GM19025 (cell line): ENCODE measurements at regions not wholly inside any gene's neighbourhood (a gene's known extent, or its start where the extent isn't known, plus 50 kb on each side); places are given as distances from the start of the nearest gene placed in this dataset.
"Not testable (repeated sequence)": the region's sequence is repeated elsewhere in the genome, so short reads cannot be mapped to it uniquely, and the experiment has no call there.

Source experiments
- ATAC-seq: cut with Tn5 transposase; IDR thresholded peaks from one replicate; pipeline ENCODE4 v1.9.1; 2021; ENCODE audit warnings: mild to moderate bottlenecking, low read depth, moderate library complexity; ENCODE audit not compliant: unreplicated experiment

DNA sequence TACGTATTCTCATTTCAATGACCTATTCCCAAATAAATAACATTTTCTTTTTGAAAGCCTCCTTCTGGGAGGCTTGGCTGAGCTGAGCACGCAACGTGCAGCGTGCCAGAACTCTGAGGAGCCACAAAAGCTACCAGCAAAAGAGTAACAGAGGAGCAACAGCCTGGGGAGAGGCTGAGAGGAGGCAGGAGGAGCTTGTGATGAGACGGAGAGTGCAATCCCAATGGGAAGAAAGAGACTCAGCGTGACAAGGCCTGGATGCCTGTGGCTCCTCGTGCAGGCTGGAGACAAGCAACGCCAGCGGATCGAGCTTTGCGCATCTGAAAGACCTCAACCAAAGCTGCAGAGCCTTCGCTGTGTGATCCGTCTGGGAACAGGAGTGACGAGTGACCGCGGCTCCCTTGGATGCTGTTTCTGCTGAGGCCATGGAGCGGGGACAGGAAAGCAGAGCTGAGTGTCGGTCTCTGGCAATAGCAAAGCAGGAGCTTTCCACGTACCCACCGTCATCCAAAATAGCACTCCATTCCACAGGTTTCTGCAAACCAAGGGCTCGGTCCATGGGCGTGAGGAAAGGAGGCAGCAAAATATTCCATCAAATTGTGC lies 171.7 kb upstream of the PFKP start:
- ATAC-seq = no peak

DNA sequence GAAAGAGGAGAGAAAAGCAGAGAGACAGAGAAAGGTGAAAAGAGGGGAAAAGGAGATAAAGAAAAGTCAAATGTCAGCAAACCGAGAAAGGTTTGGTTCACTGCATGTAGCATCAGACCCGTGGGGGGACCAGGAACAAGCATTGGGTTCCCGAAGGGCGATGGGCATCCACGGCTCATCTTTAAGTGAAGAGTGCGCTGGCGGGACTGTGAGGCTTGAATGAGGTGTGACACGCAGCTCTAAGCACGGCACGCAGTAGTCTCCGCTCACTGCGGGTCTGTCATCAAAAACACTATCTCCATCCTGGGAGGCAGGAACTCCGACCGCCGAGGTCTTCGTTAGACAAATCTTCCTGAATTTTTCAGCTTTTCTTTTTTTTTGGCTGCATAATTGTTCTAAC lies 173.4 kb upstream of the PFKP start:
- no peak for ATAC-seq

DNA sequence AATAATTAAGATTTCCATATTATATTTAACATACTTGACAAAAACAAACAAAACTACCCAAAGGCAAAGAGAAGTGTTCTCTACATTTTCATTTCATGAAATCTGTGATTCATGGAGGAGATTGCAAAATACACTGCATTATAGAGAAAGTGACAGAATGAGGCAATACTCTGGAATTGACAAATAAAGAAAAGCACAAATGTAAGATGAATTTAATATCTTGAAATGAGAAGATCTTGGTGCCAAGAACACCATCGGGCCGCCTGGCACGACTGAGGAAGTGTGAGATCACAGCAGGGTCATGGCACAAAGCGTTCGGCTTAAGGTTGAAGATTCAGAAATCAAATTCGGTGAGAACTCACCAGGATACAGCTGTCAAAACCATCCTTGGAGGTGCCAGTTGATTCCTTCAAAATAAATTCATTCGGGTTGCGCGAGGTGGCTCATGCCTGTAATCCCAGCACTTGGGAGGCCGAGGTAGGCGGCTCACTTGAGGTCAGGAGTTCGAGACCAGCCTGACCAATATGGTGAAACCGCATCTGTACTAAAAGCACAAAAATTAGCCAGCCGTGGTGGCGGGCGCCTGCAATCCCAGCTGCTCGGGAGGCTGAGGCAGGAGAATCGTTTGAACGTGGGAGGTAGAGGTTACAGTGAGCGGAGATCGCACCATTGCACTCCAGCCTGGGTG lies 174.0 kb upstream of the PFKP start:
- no peak for ATAC-seq

DNA sequence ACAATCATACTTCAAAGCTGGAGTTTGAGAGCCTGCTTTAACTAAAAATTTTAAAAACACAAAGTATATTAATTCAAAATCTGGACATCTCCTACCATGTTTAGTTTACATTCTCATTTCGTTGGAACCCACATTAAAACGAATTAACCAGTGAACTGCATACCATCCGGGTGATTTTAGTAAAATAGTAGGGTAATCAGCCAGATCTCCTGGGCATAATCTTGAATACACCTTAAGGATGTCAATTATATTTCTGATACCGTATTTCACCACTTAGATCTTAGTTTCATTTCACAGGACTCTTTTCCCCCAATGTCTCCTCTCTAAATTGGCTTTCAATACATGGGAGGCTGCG lies 175.6 kb upstream of the PFKP start:
- no peak for ATAC-seq

DNA sequence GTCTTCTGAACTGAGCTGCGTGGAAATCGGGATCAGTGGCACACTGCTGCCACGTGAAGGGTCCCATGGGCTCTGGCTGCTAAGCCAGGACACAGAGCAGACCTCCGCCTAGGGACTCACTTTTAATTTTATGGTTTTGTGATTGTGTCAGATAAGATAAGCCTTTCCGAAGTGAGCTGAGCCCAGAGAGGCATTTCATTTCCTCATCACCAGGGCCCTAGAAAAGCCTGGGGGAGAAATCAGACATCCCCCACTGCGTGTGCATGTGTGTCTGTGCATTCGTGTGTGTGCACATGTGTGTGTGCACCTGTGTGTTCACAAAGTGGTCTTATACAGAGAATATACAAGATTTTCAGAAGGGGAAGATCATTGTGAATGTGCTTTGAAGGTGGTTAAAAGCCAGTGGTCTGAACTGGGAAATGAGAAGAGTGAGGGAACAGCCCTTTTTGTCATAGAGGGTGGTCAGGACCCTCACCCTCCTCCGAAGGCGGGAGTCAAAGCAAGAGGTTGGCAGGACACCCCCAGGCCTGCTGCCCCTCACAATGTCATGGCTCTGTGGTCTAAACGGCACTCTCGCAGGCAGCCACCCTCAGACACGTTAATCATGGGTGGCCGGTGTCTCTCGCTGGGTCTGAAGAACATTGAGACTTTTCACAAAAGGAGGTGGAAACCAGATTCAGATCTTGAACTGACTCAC lies 176.1 kb upstream of the PFKP start:
- ATAC-seq = no peak

DNA sequence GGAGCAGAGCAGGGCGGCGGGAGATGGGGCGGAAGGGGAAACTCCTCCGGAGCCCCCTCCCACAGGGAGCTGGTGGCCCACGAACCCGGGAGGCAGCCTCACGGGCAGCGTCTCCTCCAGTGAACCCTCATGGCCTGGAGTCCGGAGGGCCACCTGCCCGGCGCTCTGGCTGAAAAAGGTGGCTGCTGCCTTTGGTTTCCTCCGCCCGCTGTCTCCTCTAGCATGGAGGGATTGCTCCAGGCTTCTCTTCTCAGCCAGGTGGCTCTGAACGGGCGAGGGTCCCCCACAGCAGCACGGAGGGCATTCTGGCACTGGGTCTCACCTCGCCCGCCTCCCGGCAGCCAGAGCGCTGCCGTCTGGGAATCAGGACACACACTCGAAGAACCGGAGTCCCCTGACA lies 177.3 kb upstream of the PFKP start:
- ATAC-seq = no peak

DNA sequence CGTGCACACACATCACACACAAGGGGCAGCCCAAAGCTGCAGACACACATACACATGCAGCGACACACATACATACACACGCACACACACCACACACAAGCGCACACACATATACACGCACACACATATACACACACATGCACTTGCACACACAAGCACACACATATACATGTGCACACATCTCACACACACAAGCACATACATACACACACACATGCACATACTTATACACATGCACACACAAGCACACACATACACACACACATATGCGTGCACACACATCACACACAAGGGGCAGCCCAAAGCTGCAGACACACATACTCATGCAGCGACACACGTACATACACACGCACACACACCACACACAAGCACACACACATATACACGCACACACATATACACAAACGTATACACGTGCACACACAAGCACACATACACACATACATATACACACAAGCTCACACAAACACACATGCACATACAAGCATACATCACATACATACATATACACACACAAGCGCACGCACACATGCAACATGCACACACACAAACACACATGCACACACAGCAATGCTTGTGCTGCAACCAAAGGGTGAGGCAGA lies 178.8 kb upstream of the PFKP start:
- ATAC-seq = no peak

GRCh38 chr10:2887391-2888070 lies 179.8 kb upstream of the PFKP start:
- ATAC-seq = no peak

DNA sequence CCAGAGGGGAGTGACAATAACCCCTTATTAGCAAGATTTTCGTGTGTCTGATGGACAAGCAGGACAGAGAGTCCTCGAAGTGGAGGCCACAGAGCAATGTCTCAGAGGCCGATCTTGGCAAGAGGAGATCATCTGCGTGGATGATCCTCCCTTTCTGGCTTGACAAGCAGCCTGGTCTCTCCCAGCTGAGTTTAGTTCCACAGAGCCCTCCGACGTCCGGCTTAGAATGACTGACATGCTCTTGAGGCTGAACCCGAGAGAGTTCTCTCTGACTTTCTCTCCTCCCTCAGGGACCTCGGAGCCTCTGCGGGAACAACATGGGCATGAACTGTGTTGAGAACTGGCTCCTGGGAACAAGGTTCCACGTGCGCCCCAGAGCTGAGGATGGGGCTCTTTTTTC lies 180.7 kb upstream of the PFKP start:
- ATAC-seq = no peak

DNA sequence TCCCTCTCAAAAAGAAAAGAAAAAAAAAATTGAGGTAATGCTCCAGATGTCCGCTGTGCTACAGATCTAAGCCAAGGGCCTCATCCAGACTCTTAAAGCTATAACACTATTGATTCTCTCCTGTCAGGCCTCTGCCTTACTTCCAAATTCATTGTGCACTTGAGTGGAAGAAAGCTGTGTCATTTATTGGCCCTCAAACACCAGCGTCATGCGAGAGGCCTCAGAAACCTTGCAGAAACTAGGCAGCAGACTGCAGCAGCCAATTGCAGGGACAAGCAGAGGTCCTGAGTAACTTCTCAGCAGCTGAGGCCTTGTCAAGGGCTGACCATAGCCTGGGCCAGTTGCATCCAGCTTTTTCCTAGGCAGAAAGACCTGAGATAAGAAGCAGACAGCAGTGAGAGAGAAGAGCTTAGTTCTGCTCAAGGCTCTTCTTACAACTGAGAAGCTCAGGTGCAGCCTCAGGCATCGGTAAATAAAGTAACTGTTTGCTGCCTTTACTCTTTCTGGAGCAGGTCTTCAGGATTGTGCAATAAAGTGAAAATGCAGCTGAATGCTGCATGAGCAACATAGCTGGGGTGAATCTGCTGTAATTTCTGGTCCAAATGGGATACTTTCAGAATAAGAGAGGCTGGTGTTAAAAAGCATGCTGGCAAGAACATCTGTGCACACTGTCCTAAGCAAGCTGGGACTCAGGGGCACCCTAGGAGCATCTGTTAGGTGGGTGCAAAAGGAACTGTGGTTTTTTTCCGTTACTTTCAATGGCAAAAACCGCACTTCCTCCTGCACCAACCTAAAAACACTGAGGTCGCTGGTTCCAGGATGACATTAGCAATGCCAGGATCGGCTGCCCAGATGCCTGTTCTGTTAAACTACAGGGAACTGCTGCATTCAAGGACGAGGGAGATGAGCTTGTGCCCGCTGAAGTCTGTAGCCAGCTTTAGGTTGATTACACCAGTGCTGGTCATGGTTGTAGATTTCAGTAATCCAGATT lies 181.8 kb upstream of the PFKP start:
- no peak for ATAC-seq

DNA sequence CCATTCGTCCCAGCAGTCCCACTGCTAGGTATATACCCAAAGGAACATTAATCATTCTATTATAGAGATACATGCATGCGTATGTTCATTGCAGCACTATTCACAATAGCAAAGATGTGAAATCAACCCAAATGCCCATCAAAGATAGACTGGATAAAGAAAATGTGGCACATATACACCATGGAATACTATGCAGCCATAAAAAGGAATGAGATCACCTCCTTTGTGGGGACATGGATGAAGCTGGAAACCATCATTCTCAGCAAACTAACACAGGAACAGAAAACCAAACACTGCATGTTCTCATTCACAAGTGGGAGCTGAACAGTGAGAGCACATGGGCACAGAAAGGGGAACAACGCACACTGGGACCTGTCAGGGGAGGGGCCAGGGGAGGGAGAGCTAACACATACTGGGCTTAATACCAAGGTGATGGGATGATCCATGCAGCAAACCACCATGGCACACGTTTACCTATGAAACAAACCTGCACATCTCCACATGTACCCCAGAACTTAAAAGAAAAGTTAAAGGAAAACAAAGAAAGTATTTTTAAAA lies 183.3 kb upstream of the PFKP start:
- not testable (repeated sequence) for ATAC-seq

DNA sequence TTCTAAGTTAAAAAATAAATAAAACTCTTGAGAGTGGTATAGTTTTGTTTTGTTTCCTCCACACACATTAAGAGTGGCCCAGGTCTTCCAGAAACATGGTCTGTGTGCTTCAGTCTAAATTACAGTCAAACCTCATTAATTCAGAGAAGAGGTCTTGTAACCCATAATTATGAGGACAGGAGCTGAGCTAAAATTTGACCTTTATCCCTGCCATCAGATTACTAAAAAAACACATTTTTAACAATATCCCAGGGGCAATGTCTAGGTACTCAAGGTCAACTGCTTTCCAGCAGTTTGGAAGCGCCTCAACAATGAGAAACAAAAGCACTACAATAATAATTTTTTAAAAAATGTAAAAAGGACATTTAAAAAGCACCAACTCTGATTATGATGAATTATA lies 184.1 kb upstream of the PFKP start:
- ATAC-seq = no peak

GRCh38 chr10:2882628-2883027 lies 184.7 kb upstream of the PFKP start:
- ATAC-seq = no peak

DNA sequence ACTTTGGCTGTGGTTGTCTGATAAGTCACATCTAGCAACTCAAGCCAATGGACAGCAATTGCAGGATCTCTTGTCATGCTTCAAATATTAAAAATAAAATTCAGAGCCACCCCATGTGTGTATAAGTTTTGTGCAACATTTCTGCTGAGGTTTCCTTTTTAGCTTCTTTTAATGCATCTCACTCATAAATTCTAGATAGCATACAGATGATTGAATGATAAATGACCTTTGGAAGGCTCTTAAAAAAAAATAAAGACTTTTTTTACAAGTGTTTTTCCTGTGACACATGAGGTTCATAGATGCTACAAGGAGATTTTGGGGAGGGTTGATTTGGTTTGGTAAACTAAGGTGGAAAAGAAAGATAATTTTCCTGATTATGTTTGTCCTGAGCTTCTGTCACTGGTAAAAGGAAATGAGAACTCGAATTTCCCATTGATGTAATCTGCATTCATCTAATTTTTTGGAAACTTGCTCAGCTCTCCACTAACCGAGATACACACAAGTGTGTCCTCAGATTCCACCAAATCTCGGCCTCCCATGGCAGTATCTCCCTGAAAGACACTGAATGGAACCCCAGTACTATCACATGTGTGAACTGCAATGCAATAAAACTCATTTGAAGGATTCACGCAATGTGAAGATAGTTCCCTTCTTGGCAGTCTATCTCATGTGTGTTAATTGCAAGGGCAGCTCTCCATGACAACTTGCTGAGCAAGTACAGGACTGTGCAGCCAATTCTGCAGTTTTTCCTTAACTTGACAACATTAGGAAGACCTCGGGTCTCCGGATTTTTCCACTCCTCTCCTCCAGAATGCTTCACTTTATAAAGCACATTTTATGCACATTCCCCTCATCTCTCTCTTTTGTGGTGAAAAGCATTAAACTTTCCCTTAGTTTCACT lies 185.4 kb upstream of the PFKP start:
- no peak for ATAC-seq

DNA sequence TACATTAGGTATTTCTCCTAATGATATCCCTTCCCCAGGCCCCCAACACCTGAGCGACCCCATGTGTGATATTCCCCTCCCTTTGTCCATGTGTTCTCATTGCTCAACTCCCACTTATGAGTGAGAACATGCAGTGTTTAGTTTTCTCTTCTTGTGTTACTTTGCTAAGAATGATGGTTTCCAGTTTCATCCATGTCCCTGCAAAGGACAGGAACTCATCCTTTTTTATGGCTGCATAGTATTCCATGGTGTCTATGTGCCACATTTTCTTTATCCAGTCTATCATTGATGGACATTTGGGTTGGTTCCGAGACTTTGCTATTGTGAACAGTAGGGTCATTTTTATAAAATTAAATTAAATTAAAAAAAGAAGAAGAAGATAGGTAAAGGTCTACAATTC lies 187.3 kb upstream of the PFKP start:
- not testable (repeated sequence) for ATAC-seq

- ATAC-seq = no peak
These were observed 188.5 kb upstream of the PFKP start for GRCh38 chr10:2878818-2879217.

DNA sequence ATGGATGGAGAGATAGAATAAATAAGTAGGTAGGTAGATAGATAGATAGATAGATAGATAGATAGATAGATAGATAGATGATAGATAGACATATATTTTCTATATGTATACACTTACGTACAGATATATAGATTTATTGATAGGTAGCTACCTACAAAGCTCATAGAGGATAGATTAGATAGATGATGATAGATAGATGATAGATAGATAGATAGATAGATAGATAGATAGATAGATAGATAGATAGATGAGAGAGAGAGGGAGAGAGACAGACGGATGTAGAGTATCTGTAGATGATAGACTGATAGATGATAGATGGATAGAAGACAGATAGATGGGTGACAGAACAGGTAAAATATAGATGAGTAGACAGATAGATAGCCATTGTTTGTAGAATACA lies 191.3 kb upstream of the PFKP start:
- no peak for ATAC-seq

DNA sequence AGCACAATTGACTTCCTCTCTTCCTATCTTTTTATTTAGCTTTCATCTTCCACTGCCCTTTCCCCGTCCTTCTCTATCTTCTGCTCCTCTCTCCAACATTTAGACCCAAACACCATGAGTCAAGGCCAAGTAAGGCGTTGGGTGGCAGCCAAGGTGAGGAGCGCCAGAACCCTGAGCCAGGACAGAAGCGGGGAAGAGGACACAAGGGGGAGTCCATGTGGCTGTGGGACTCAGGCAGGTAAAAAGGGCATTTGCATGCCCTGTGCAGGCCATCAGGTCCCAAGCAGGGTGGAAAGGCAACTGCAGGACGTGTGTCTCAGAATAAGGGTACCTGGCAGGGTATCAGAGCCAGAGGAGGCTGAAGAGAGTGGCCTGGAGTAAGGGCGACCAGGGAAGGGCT lies 192.4 kb upstream of the PFKP start:
- no peak for ATAC-seq

GRCh38 chr10:2873769-2874168 lies 193.6 kb upstream of the PFKP start:
- ATAC-seq = no peak
